ENCODE measurements at regions not wholly inside any gene's neighbourhood (a gene's known extent, or its start where the extent isn't known, plus 50 kb on each side); places are given as distances from the start of the nearest gene placed in this dataset.

- H2AK9ac ChIP-seq (replicated peaks; ENCODE audit: low read depth, low read length, poor library complexity): peak overlapping the region; percentile 96
- H2BK5ac ChIP-seq (ENCODE audit: low read depth, low read length, poor library complexity, severe bottlenecking): peak overlapping the region; percentile 92
- H3K23ac ChIP-seq (ENCODE audit: low read depth, low read length): peak overlapping the region; percentile 97
- peak overlapping the region; percentile 85; the same call in 1 of the 2 replicates for H2BK120ac ChIP-seq (ENCODE audit: low read depth, low read length)
- H3K9me3 ChIP-seq (ENCODE audit: control insufficient read depth, insufficient read depth, low read length): no peaks in the 10 kb centered on the region
- peaks cover 21% of the 10 kb centered on the region for H3K4me1 ChIP-seq (ENCODE audit: control insufficient read depth, insufficient read depth, low read length)
- H4K91ac ChIP-seq (ENCODE audit: insufficient read depth, low read depth, low read length): peak overlapping the region; percentile 94
- peak overlapping the region; percentile 85 for H2AK5ac ChIP-seq (ENCODE audit: low read depth, low read length)
- peak overlapping the region; percentile 84 to 87 for H4K8ac ChIP-seq (ENCODE audit: low read depth in 2 of 2, low read length in 2 of 2)
- peaks cover 12% of the 10 kb centered on the region for H3K36me3 ChIP-seq (ENCODE audit: control insufficient read depth, insufficient read depth, low read length)
- H3K27me3 ChIP-seq (ENCODE audit: control insufficient read depth, insufficient read depth, low read length): no peaks in the 10 kb centered on the region
- H4K20me1 ChIP-seq (ENCODE audit: insufficient read depth, low read length): peaks cover 24% of the 10 kb centered on the region
- no peak for TF ChIP-seq USF2 (IDR thresholded peaks at IDR 0.05; ENCODE audit: low read depth, low read length)
- H4K5ac ChIP-seq (ENCODE audit: low read depth, low read length): peak overlapping the region; percentile 35; the same call in 1 of the 2 replicates
- WGBS, 2 experiments (ENCODE audit: extremely low coverage in 2 of 2, insufficient read length in 1 of 2): 0% methylated on average over 45 of the region's 57 CpGs; no CpG with 5 or more reads in 1 of the 2 experiments
- 0 out of 2 replicates have a peak overlapping the region, but pooled peaks have one; percentile 30 for H2BK20ac ChIP-seq (ENCODE audit: low read depth, low read length)
- H3K79me1 ChIP-seq (ENCODE audit: low read depth in 1 of 2, low read length in 2 of 2): peaks cover 9 to 37% of the 10 kb centered on the region in 2 experiments
- peaks cover 9% of the 10 kb centered on the region for H3K9me1 ChIP-seq (ENCODE audit: insufficient read depth, low read length)
- H3K27ac ChIP-seq (ENCODE audit: insufficient read depth, low read length): peak overlapping the region; percentile 99
- in situ Hi-C loops (cut with MboI; ENCODE audit: low sequenced_read_pairs) (no loop called here), dilution Hi-C loops (cut with HindIII; ENCODE audit: low sequenced_read_pairs, unreplicated experiment) (no loop called here), intact Hi-C loops (cut with micrococcal nuclease) (loop anchor here (5.0 kb wide), 1 partner anchor 47 kb away; no protein-coding TSS in a partner anchor)
- H3K18ac ChIP-seq (ENCODE audit: low read depth, low read length): peak overlapping the region; percentile 20; the same call in 1 of the 2 replicates
- H3K4me2 ChIP-seq (ENCODE audit: low read depth, low read length): peak overlapping the region; percentile 92
- H3K4ac ChIP-seq (ENCODE audit: low read depth, low read length): peak overlapping the region; percentile 96
- H3K56ac ChIP-seq (ENCODE audit: extremely low read depth, insufficient read depth, low read length): peak overlapping the region; percentile 81
- peak overlapping the region; percentile 81 for H3K4me3 ChIP-seq (ENCODE audit: insufficient read depth, low read depth, low read length)
- peak overlapping the region; percentile 40; the same call in 1 of the 3 replicates for H2BK15ac ChIP-seq (ENCODE audit: low read depth, low read length)
- DNase-seq (peak; percentile 42), ATAC-seq (ENCODE audit: low read depth) (peak; percentile 2)
- CTCF ChIA-PET: no interaction called here
- peak overlapping the region; percentile 88 for H2AFZ ChIP-seq (replicated peaks; ENCODE audit: low read length, poor library complexity)
- no TSS peak for BruUV-seq (replicated peaks)
- peak overlapping the region; percentile 95 for H3K14ac ChIP-seq (replicated peaks; ENCODE audit: low read depth, low read length)
- H3K9ac ChIP-seq (ENCODE audit: low read depth, low read length): peak overlapping the region; percentile 95
- POLR2A ChIA-PET (ENCODE audit: unreplicated experiment): interaction anchor here (0.6 kb wide), 1 partner anchor 58 kb away, joined by 3 read pairs; no protein-coding TSS in a partner anchor
Observed at GRCh38 chr22:46070215-46070802, 80.0 kb upstream of the PPARA start.

Data from IMR-90 (cell line).